CD4-positive, alpha-beta T cell treated with Interleukin-10 for 1 hour (primary cell): ENCODE measurements at regions not wholly inside any gene's neighbourhood (a gene's known extent, or its start where the extent isn't known, plus 50 kb on each side); places are given as distances from the start of the nearest gene placed in this dataset.
A peak's percentile ranks its signal among the peaks of the same experiment; 100 is the strongest.

Source experiments
- DNase-seq: peaks from one replicate; pipeline ENCODE4 v3.0.0-alpha.2; 2020

GRCh38 chr4:15232366-15233263 lies 195.2 kb upstream of the C1QTNF7 start:
- no peak for DNase-seq

GRCh38 chr4:15233264-15233597 lies 194.6 kb upstream of the C1QTNF7 start:
- peak; percentile 10 for DNase-seq

DNA sequence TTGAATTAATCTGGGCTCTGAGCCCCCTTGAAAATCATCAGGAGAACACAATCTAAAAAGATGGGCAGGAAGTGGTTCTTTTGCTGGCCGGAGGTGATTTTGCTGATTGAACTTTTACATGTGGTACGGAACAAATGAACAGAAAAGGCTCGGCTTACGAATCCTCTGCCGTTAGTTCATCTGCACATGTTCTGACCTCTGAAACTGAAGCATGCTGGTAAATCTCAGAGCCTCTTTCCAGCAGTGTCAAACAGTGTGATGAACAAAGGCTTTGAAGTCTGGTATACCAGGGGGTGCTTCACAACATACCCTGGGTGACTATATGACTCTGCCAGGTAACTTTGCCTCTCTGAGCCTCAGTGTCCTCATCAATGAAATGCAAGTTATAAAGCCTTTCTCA lies 194.2 kb upstream of the C1QTNF7 start:
- peak; percentile 12 for DNase-seq

- DNase-seq, result no peak
These were observed 193.5 kb upstream of the C1QTNF7 start for GRCh38 chr4:15234116-15234855.

GRCh38 chr4:15234856-15235126 lies 193.0 kb upstream of the C1QTNF7 start:
- DNase-seq, result no peak

DNA sequence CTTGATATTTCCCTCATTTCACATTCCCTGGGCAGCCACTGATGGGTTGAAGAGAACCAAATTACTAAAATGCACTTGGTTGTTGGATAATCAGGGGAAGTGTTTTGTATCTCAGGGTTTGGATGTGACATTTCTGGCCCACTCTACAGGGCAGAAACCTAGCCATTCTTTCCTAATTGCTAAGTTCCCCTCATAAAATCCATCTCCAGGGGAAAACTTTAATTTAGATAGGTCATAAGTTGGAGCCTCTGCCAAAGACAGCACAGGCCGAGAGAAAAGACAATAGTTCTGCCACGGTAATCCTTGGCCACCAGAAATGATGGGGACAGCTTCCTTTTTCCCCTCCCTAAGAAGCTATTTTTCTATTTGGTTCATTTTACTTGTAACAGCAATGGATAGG lies 192.7 kb upstream of the C1QTNF7 start:
- no peak for DNase-seq

DNA sequence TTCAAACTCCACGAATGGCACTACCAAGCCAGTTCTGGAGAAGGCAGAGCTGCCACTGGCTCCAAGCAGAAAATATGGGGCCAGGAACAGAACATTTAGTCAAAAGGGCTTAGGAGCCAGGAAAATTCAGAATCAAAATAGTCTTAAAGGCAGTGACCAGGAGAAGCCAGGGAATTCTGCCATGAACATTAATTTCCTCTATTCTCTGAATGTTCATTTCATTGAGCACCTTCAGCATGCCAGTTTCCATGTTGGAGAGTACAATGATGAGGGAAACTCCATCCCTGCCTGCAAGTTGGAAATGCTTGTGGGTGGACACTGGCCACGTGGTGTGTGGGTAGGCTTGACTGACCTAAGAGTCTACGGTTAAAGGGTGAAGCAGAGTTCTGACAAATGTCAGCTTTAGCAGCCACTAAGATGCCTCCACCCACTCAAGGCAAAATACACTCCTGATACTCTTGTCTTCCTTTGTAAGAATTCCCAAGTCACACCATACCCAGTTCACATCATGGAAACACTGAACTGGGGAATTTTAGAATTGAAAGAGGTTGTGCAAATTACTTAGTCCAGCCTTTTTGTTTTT lies 190.1 kb upstream of the C1QTNF7 start:
- no peak for DNase-seq

DNA sequence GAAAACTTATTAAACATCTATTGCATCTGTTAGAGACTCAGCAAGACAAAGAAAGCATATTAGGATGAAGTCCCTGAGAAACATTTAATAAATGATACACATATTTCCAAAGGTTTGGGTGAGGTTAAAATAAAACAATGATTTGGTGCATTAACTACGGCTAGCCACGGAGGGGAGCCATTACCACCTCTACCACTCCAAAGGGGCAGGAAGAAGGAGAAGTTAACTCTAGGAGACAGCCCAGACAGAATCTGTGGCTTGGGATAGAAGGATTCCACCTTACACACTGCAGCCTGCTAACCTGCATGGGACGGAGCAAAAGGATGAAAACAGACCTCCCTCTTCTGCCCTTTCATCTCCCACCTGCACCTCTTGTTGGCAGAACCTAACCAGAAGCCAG lies 189.1 kb upstream of the C1QTNF7 start:
- DNase-seq, result peak; percentile 29

GRCh38 chr4:15239866-15240265 lies 188.0 kb upstream of the C1QTNF7 start:
- DNase-seq, result no peak

GRCh38 chr4:15240764-15241163 lies 187.1 kb upstream of the C1QTNF7 start:
- DNase-seq, result no peak

GRCh38 chr4:15242021-15242420 lies 185.8 kb upstream of the C1QTNF7 start:
- DNase-seq, result no peak

- DNase-seq, result no peak
These were observed 183.5 kb upstream of the C1QTNF7 start for GRCh38 chr4:15244354-15244753.

DNA sequence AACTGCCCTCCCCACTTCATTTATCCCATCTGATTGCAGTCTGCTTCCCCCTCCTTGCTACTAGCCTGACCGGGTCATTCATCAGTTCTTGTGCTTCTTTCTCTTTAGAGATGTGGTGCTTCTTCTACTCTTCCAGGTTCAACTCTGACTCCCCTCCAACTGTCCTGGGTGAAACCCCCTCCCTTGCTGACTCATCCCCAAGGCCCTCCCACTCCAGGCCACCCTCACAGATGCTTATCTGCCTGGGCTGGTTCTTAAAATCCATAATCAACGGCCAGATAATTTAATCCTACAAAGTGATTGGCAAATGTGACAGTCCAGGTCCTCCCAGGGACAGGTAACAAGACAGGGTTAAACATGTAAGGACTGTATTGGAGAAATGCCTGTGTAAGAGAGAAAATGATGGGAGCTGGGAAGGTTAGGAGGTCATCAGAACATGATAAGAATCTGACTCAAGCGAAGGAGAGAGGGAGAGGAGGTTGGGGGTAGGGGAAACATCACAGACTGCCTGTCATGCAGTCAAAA lies 182.8 kb upstream of the C1QTNF7 start:
- no peak for DNase-seq

DNA sequence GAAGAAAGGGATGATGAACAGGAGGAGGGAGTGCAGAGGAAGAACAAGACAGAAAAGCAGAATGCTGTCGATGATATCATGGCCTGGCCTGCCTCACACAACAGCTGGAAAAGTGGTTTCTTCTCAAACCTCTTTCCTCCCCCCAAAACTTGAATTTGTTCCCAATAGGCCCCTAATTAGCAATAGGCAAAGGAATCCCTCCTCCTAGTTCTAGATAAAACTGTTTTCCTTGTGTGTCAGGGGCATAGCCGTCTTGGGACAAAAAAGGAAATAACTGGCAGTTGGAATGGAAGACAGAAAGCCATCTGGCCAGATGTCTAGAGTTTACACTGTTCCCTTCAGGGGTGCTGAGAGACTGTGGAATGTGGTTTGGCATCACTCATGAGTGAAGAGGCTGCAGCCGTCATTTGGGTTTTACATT lies 177.8 kb upstream of the C1QTNF7 start:
- no peak for DNase-seq

GRCh38 chr4:15253349-15253748 lies 174.5 kb upstream of the C1QTNF7 start:
- no peak for DNase-seq

GRCh38 chr4:15254236-15254880 lies 173.5 kb upstream of the C1QTNF7 start:
- DNase-seq, result no peak

- DNase-seq, result no peak
These were observed 172.3 kb upstream of the C1QTNF7 start for GRCh38 chr4:15255537-15255936.

DNA sequence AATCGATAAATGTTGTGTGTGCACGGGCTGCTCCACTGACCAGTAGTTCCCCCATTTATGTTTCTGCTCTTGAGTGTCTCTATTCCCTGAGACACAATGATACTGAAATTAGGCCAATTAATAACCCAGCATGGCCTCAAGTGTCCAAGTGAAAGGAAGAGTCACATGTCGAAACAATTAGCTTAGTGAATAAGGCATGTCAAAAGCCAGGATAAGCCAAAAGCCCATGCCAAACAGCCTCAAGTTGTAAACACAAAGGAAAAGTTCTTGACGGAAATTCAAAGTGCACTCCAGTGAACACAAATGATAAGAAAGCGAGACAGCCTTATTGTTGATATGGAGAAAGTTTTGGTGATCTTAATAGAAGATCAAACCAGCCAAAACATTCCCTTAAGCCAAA lies 167.1 kb upstream of the C1QTNF7 start:
- DNase-seq, result no peak

- DNase-seq, result no peak
These were observed 165.4 kb upstream of the C1QTNF7 start for GRCh38 chr4:15262396-15262795.

DNA sequence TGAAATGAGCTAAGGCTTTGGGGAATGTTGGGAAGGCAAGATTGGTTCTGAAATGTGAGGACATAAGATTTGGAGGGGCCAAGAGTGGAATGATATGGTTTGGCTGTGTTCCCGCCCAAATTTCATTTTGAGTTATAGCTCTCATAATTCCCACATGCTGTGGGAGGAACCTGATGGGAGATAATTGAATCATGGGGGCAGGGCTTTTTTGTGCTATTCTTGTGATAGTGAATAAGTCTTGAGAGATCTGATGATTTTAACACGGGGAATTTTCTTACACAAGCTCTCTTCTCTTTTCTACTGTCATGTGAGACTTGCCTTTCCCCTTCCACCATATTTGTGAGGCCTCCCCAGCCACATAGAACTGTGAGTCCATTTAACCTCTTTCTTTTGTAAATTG lies 157.6 kb upstream of the C1QTNF7 start:
- DNase-seq, result no peak

GRCh38 chr4:15286041-15286440 lies 141.8 kb upstream of the C1QTNF7 start:
- DNase-seq, result no peak

DNA sequence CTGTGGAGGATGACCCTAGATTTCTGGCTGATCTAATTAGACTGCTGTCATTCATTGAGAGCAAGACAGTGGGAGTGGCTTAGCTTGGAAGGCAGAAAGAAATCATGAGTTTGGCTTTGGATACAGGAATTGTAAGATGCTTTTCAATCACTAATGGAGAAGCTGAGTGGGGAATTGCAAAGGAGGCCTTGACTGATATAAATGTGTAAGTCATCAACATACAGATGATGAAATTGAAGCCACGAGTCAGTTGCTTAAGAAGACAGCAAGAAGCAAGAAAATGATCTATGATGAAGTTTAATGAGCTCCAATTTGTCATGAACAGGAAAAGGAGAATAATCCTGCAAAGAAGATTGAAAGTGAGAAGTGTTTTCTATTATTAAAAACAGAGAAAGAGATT lies 136.7 kb upstream of the C1QTNF7 start:
- DNase-seq, result no peak

GRCh38 chr4:15293711-15294110 lies 134.1 kb upstream of the C1QTNF7 start:
- no peak for DNase-seq

DNA sequence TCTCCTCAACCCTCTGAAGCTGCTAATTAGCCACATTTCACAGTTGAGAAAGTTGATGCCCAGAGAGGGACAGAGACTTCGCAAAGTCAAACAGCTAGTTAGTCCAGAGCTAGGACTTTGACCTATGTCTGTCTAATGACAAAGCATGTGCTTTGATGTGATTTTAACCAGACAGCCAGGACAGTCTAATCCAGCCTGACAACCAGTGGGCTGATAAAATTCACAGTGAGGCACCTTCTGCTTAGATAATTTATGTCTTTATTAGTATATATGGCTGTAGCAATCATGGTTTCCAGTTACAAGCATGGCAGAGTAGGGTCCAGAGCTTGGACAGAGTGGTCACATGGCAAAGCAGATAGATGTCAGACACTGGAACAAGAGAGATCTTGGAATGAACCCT lies 133.6 kb upstream of the C1QTNF7 start:
- no peak for DNase-seq
